GM10266 (cell line): ENCODE measurements at regions not wholly inside any gene's neighbourhood (a gene's known extent, or its start where the extent isn't known, plus 50 kb on each side); places are given as distances from the start of the nearest gene placed in this dataset.

Source experiments
- DNase-seq: peaks from one replicate; pipeline ENCODE4 v3.0.0; 2012; ENCODE audit errors: extremely low spot score
- CTCF ChIP-seq: IDR thresholded peaks from 2 replicates; pipeline ENCODE4 v1.5.1; 2012; ENCODE audit warnings: mild to moderate bottlenecking, low read depth; ENCODE audit not compliant: control insufficient read depth, insufficient read depth; ENCODE audit errors: missing control alignments

- no peak for DNase-seq
Measured at GRCh38 chr5:165616490-165617405, 2111.3 kb downstream of the MAT2B start.

GRCh38 chr5:165617491-165617890 lies 2112.1 kb downstream of the MAT2B start:
- DNase-seq, result no peak
- no peak for TF ChIP-seq CTCF

More at GRCh38 chr5:165616490-165617405, 2111.3 kb downstream of the MAT2B start:
- TF ChIP-seq CTCF, result no peak

GRCh38 chr5:165620394-165620793 lies 2115.0 kb downstream of the MAT2B start:
- no peak for DNase-seq
- no peak for TF ChIP-seq CTCF

- no peak for TF ChIP-seq CTCF
- DNase-seq, result no peak
Measured at GRCh38 chr5:165622864-165623536, 2117.6 kb downstream of the MAT2B start.

- no peak for DNase-seq
Measured at GRCh38 chr5:165624166-165624946, 2118.9 kb downstream of the MAT2B start.

GRCh38 chr5:165626161-165626560 lies 2120.7 kb downstream of the MAT2B start:
- TF ChIP-seq CTCF, result no peak

More at GRCh38 chr5:165624166-165624946, 2118.9 kb downstream of the MAT2B start:
- TF ChIP-seq CTCF, result no peak

More at GRCh38 chr5:165626161-165626560, 2120.7 kb downstream of the MAT2B start:
- no peak for DNase-seq
